Medulla oblongata (tissue), 1 donor: ENCODE measurements at regions not wholly inside any gene's neighbourhood (a gene's known extent, or its start where the extent isn't known, plus 50 kb on each side); places are given as distances from the start of the nearest gene placed in this dataset.

Source experiments
- DNase-seq: peaks from one replicate; pipeline ENCODE4 v3.0.0-alpha.2; 2015; ENCODE audit errors: extremely low spot score

DNA sequence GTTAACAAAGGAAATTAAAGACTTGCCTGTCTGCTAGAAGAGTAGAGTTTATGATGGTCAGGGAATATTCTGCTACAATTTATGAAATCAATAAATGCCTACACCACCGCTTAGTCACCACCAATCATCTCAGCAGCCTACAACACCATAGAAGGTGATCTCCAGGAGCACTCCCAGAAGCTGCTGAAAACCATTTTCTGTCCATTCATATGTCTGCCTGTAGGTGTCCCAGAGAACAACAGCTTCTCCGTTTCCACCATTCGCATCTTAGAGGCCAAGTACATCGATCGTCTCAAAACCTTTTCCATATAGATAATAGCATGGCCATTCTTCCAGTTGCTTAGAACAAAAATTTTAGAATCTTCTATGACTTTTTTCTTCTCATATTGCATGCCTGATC lies 303.4 kb downstream of the KCNC2 start:
- DNase-seq = no peak

DNA sequence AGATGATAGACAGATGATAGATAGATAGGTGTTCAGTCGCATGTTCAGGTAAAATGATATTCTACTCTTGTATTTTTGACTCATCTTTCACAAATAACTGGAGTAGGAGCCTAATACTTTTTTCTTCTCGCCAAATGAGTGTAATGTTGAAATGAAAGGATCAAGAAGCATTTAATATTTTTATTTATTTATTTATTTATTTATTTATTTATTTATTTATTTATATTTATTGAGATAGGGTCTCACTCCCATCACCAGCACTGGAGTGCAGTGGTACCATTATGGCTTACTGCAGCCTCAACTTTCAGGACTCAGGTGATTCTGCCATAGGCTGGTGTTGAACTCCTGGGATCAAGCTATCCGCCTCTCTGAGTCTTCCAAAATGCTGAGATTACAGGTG lies 298.8 kb downstream of the KCNC2 start:
- DNase-seq = no peak

GRCh38 chr12:74914378-74914777 lies 295.3 kb downstream of the KCNC2 start:
- DNase-seq = no peak

DNA sequence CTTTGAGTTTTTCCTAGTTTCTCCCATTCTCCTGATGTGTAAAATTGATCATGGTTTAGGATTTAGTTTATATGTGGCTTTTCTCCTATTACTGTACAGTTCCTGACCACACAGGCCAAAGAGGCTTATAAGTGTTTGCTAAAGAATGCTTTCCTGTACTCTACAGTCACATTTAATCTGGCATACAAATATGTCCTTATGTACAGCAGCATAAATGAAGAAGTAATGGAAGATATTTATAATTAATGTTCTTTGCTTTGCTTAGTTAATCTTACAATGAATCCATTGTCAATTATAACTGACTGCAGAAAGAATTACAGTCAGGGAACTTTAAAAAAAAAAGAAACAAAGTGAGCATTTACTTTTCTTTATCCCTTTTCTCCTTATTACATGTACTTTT lies 293.9 kb downstream of the KCNC2 start:
- no peak for DNase-seq

DNA sequence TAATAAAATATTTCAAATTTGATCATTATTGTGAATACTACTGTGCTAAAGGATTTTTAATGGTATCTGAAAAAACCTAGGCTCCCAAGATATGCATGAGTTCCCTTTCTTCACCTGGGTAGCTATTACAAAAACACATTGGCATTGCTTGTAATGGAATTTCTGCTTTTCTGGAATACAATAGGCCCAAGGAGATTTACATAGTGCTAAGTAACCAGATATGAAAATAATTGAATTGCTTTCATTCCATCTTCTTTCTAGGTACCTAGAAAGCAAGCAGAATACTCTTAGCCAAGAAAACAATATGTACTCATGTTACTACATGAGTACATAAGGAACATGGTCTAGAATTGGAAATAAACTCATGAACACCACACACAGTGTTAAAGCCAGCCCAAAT lies 291.9 kb downstream of the KCNC2 start:
- no peak for DNase-seq

DNA sequence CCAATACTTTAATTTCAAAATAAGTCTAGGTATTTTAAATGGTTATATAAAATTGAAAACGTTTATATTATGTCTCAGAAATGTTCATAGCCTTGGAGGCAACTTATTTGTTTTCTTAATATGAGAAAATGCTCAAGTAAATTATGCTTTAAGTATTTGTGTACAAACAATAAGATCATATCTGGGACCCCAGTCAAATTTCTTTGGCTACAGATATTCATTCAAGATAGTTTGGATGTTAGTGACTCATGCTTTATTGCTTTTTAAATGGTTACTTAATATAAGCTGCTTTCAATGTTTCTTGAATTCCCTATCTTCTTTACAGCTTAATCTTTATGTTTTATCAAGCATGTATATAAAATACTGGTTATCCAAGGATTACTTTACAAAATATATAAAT lies 291.3 kb downstream of the KCNC2 start:
- no peak for DNase-seq

DNA sequence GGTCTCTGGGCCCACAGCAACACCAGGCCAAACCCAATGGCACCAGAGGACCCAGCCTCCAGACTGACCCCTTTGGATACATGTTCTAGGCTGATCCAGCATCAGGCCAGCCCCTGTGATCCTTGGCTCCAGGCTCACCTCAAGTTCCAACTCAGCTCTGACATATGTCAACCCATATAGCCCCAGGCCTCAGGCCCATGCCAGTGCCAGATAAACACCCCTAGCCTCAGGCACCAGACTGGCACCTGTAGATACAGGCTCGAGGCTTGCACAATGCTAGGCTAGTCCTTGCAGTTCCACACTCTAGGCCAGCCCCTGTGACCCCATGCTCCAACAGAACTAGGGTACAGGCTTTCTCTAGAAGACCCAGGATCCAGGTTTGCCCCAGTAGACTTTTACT lies 287.5 kb downstream of the KCNC2 start:
- no peak for DNase-seq

DNA sequence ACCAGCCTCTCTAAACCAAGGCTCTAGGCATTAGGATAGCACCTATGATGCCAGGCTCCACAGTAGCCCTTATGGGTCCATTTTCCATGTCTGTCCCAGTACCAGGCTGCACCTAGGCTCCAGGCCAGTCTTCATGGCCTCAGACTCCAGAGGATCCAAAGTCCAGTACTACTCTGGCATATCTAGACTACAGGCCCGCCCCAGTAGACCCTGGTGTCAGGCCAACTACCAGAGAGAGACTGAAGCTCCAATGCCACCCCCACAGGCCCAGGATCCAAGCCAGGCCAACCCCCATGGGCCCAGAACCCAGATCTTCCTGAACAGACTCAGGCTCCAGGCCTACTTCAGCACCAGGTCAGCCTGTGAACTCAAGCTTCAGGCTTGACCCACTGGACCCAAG lies 287.0 kb downstream of the KCNC2 start:
- no peak for DNase-seq

- no peak for DNase-seq
These were observed 268.0 kb downstream of the KCNC2 start for GRCh38 chr12:74941670-74942069.

GRCh38 chr12:74945771-74946198 lies 263.9 kb downstream of the KCNC2 start:
- DNase-seq = no peak

GRCh38 chr12:74953697-74954096 lies 255.9 kb downstream of the KCNC2 start:
- DNase-seq = no peak

GRCh38 chr12:74957231-74957630 lies 252.4 kb downstream of the KCNC2 start:
- no peak for DNase-seq

DNA sequence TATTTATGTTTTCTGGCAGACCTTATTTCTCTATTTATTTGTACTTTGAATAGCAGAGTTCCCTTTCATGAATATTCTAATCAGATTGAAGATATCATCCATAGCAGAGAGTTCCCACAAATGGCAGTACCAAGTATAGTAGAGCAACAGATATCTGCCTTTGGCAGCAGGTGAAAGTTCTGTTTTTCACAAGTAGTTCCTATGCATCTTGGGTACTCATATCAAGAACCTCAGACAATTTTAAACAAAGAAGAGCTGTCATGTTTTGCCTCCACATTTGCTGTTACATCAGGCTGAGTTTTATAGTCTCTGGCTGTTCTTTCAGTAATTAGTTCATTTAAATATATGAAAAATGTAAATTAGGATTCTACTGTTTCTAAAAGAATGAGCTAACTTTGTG lies 252.0 kb downstream of the KCNC2 start:
- no peak for DNase-seq

DNA sequence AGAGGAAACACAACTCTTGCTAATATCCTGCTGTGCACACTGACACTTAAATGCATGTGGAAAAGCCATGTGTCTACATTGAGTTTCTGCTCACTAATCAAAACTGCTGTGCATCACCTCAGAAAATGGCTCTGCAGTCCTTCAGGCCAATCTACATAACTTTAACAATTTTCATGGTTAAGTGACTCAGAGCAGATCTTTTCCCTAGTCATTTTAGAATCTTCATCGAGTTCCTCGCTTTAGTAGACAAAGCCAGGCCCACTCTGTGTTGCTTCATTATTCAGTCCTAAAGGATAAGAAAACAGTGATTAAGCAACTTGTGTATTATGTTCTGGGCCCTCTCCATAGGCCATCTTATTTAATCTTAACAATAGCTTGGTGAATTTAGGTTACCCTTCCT lies 250.0 kb downstream of the KCNC2 start:
- no peak for DNase-seq

DNA sequence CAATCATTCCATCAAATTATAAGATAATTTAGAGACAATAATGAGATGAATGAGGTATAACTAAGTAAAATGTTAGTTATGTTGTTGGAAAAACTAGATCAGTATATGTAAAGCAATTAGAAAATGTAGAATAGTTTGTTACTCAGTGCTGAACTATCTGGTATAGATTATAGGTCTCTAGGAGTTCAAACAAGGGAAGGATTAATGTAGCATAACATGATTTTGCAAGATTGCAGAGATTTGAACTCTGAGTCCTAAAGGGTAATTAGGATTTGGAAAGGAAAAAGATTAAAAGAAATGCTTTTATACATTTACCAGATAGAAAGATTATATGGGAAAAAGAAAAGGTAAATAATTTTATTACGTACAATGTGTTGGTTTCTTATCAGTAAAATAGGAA lies 246.3 kb downstream of the KCNC2 start:
- no peak for DNase-seq

GRCh38 chr12:74963867-74964331 lies 245.7 kb downstream of the KCNC2 start:
- no peak for DNase-seq

GRCh38 chr12:74964390-74964789 lies 245.2 kb downstream of the KCNC2 start:
- DNase-seq = no peak

DNA sequence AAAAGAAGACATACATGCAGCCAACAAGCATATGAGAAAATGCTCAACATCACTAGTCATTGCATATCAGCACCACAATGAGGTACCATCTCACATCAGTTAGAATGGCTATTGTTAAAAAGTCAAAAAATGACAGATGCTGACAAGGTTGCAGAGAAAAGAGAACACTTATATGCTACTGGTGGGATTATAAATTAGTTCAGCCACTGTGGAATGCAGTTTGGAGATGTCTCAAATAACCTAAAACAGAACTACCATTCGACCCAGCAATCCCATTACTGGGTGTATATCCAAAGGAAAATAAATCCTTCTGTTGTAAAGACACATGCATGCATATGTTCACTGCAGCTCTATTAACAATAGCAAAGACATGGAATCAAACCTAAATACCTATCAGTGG lies 238.4 kb downstream of the KCNC2 start:
- DNase-seq = no peak

- DNase-seq = no peak
These were observed 231.7 kb downstream of the KCNC2 start for GRCh38 chr12:74977832-74978481.

DNA sequence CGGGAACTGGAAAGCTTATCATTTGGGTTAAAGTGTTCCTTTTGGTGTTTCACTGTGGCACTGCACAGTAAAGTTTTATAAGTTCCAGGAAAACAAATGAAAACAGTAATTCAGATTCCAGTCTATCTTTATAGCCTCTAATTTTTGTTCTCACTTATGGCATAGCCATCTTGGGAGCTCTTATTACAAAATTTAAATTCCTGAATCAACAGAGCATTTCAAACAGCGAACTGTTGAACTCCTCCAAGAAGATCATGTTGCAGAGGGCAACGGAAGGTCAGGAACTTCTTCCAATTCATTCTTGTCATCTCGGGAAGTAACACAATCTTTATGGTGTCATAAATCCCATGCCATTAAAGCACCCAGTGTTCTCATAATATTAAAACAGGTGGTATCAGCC lies 229.1 kb downstream of the KCNC2 start:
- DNase-seq = no peak

DNA sequence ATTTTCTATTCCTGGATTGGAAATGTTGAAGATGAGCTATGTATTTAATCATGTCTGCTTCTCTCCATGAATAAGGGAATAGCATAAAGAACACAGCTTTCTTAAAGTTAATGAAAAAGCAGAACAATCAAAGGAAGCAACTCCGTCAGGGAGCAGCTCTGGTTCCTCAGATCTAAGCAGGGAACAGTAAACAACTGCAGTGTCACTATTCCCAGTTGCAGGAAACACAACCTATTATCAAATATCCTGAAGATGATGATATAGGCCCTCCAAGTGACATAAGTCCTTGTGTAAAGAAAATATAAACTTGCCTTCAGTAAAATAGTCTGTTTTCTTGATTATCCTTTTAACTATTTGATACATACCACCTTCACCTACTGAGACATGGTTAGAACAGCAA lies 228.1 kb downstream of the KCNC2 start:
- DNase-seq = no peak

- DNase-seq = no peak
These were observed 225.7 kb downstream of the KCNC2 start for GRCh38 chr12:74983917-74984316.

GRCh38 chr12:74984631-74985030 lies 225.0 kb downstream of the KCNC2 start:
- no peak for DNase-seq

- DNase-seq = no peak
These were observed 224.2 kb downstream of the KCNC2 start for GRCh38 chr12:74985293-74985985.
